ENCODE measurements at regions not wholly inside any gene's neighbourhood (a gene's known extent, or its start where the extent isn't known, plus 50 kb on each side); places are given as distances from the start of the nearest gene placed in this dataset.

DNA sequence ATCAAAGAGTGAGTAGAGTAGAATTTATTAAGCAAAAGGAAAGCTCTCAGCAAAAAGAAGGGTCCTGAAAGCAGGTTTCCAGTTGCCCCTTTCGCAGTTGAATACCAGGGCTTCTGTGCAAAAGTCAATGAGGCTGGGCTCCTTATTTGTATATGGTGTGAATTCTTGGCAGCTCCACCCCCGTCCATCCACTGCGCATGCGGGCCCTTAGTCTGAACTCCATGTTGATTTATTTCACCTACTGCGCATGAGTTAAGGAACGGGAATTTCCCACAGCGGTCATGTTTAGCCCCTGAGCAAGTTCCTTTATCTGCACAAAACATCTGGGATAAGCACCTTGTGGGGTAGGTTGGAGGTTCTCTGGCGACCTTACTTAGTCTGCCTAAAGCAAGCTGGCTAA, 325.6 kb downstream of the ZWINT start:
- TF ChIP-seq ASH2L (IDR thresholded peaks at IDR 0.05; ENCODE audit: low read length), result no peak
- no peak for TF ChIP-seq SIN3A (conservative IDR thresholded peaks at IDR 0.05 in 1 of 2, IDR thresholded peaks at IDR 0.05 in 1 of 2; ENCODE audit: low read depth in 1 of 2, low read length in 2 of 2)
- TF ChIP-seq CTCF (IDR thresholded peaks at IDR 0.05; ENCODE audit: control extremely low read depth in 1 of 3, insufficient read depth in 1 of 3, low read depth in 1 of 3, low read length in 3 of 3), result no peak
- TF ChIP-seq BACH1 (IDR thresholded peaks at IDR 0.05; ENCODE audit: low read length), result no peak
- no peak for TF ChIP-seq TAF1 (IDR thresholded peaks at IDR 0.05; ENCODE audit: low read depth, low read length)
- TF ChIP-seq SIX5 (IDR thresholded peaks at IDR 0.05; ENCODE audit: low read depth, low read length), result no peak
- no peak for TF ChIP-seq JUN (IDR thresholded peaks at IDR 0.05; ENCODE audit: low read depth, low read length)

All from H1 (cell line).